Sigmoid colon (tissue), 4 donors: ENCODE measurements at regions not wholly inside any gene's neighbourhood (a gene's known extent, or its start where the extent isn't known, plus 50 kb on each side); places are given as distances from the start of the nearest gene placed in this dataset.

ENCODE experiments used
- POLR2A ChIP-seq, 2 donors: fragments of 450-650 bp; IDR thresholded peaks; one replicate each; pipeline ENCODE4 v1.6.1; 2016; ENCODE audit warnings: antibody characterized with exemption in 2 of 2, mild to moderate bottlenecking in 2 of 2, moderate library complexity in 2 of 2
- POLR2AphosphoS5 ChIP-seq, 4 donors: sonication (generic); formaldehyde crosslinking; IDR thresholded peaks; one replicate each; pipeline ENCODE4 v1.6.1; 2017; ENCODE audit warnings: antibody characterized with exemption in 4 of 4
- TF ChIP-seq, protein P1 (sequence below), 4 experiments: fragments of 450-650 bp in 3 of 4; fragments of 200-600 bp in 1 of 4; IDR thresholded peaks; one replicate each; pipeline ENCODE4 v1.5.1; 2016 to 2019; ENCODE audit warnings: antibody characterized with exemption in 4 of 4, mild to moderate bottlenecking in 3 of 4, moderate library complexity in 2 of 4

- TF ChIP-seq POLR2A (IDR thresholded peaks at IDR 0.05), result no peak
- TF ChIP-seq, protein P1, sequence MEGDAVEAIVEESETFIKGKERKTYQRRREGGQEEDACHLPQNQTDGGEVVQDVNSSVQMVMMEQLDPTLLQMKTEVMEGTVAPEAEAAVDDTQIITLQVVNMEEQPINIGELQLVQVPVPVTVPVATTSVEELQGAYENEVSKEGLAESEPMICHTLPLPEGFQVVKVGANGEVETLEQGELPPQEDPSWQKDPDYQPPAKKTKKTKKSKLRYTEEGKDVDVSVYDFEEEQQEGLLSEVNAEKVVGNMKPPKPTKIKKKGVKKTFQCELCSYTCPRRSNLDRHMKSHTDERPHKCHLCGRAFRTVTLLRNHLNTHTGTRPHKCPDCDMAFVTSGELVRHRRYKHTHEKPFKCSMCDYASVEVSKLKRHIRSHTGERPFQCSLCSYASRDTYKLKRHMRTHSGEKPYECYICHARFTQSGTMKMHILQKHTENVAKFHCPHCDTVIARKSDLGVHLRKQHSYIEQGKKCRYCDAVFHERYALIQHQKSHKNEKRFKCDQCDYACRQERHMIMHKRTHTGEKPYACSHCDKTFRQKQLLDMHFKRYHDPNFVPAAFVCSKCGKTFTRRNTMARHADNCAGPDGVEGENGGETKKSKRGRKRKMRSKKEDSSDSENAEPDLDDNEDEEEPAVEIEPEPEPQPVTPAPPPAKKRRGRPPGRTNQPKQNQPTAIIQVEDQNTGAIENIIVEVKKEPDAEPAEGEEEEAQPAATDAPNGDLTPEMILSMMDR (IDR thresholded peaks at IDR 0.05), result no peak
- no peak for TF ChIP-seq POLR2AphosphoS5 (IDR thresholded peaks at IDR 0.05)
Observed at GRCh38 chr21:17976139-17976538, 157.0 kb upstream of the C21orf91 start.
